ENCODE measurements at regions not wholly inside any gene's neighbourhood (a gene's known extent, or its start where the extent isn't known, plus 50 kb on each side); places are given as distances from the start of the nearest gene placed in this dataset.

- no peak for TF ChIP-seq ZNF366 (tag by site-specific recombination; conservative IDR thresholded peaks at IDR 0.05)
- no peak for TF ChIP-seq ZEB2 (tag by site-specific recombination; IDR thresholded peaks at IDR 0.05)
- TF ChIP-seq ZNF121 (tag by site-specific recombination; IDR thresholded peaks at IDR 0.05) = no peak
- no peak for TF ChIP-seq CTCF (tag by site-specific recombination; IDR thresholded peaks at IDR 0.05)
- no peak for TF ChIP-seq PATZ1 (tag by site-specific recombination; IDR thresholded peaks at IDR 0.05)
- TF ChIP-seq ZNF426 (tag by site-specific recombination; IDR thresholded peaks at IDR 0.05) = no peak
- no peak for TF ChIP-seq ZNF24 (tag by site-specific recombination; IDR thresholded peaks at IDR 0.05)
- TF ChIP-seq PRDM10 (tag by site-specific recombination; IDR thresholded peaks at IDR 0.05) = no peak
- TF ChIP-seq ZBTB8A (tag by site-specific recombination; IDR thresholded peaks at IDR 0.05) = no peak
- no peak for TF ChIP-seq ZNF132 (tag by site-specific recombination; IDR thresholded peaks at IDR 0.05; ENCODE audit: borderline replicate concordance)
- no peak for TF ChIP-seq ZBTB49 (tag by site-specific recombination; IDR thresholded peaks at IDR 0.05; ENCODE audit: low read depth)
Observed at GRCh38 chr13:34224877-34225276, 406.9 kb downstream of the RFC3 start.
